ENCODE measurements at regions not wholly inside any gene's neighbourhood (a gene's known extent, or its start where the extent isn't known, plus 50 kb on each side); places are given as distances from the start of the nearest gene placed in this dataset.

DNA sequence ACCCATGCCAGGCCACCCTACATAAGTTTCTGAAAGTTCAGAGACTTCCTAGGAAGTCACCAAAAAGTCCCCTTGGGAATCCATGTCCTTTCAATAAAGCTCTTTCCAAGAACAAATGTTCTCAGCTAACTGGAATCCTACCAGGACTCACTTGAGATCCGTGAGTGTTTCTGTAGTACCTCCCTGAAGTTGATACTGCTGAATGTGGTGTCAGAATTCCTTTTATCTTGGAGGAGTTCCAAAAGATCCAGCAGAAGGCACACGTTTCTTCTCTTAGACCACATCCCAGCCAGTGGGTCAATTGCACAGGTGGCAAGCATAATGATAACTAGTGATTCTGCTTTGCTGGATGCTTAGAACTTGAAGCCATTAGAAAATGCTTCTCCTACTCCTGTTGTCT lies 689.7 kb upstream of the IGFBP3 start:
- H3K9ac ChIP-seq (ENCODE audit: low read length in 3 of 3) = no peak overlapping the region
- H3K27me3 ChIP-seq (ENCODE audit: control insufficient read depth, insufficient read depth, low read length) = no peaks in the 10 kb centered on the region
- no peak overlapping the region for H3K4me3 ChIP-seq (ENCODE audit: low read length in 3 of 3)
- no peaks in the 10 kb centered on the region for H3K4me1 ChIP-seq (ENCODE audit: control insufficient read depth in 2 of 3, insufficient read depth in 2 of 3, low read depth in 1 of 3, low read length in 3 of 3)
- DNase-seq (no peak), FAIRE-seq (no peak)
- TF ChIP-seq, protein P1, sequence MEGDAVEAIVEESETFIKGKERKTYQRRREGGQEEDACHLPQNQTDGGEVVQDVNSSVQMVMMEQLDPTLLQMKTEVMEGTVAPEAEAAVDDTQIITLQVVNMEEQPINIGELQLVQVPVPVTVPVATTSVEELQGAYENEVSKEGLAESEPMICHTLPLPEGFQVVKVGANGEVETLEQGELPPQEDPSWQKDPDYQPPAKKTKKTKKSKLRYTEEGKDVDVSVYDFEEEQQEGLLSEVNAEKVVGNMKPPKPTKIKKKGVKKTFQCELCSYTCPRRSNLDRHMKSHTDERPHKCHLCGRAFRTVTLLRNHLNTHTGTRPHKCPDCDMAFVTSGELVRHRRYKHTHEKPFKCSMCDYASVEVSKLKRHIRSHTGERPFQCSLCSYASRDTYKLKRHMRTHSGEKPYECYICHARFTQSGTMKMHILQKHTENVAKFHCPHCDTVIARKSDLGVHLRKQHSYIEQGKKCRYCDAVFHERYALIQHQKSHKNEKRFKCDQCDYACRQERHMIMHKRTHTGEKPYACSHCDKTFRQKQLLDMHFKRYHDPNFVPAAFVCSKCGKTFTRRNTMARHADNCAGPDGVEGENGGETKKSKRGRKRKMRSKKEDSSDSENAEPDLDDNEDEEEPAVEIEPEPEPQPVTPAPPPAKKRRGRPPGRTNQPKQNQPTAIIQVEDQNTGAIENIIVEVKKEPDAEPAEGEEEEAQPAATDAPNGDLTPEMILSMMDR (IDR thresholded peaks at IDR 0.05; ENCODE audit: borderline replicate concordance, extremely low read depth, insufficient read depth) = no peak
- intact Hi-C loops (cut with DNase I) = no loop called here
- no peaks in the 10 kb centered on the region for H3K36me3 ChIP-seq (ENCODE audit: control insufficient read depth in 2 of 3, insufficient read depth in 3 of 3, low read length in 3 of 3)
- no peaks in the 10 kb centered on the region for H3K9me3 ChIP-seq (ENCODE audit: control insufficient read depth in 2 of 3, insufficient read depth in 1 of 3, low read length in 3 of 3)
- no peak overlapping the region for H3K27ac ChIP-seq (ENCODE audit: low read depth in 2 of 2, low read length in 2 of 2)

DNA sequence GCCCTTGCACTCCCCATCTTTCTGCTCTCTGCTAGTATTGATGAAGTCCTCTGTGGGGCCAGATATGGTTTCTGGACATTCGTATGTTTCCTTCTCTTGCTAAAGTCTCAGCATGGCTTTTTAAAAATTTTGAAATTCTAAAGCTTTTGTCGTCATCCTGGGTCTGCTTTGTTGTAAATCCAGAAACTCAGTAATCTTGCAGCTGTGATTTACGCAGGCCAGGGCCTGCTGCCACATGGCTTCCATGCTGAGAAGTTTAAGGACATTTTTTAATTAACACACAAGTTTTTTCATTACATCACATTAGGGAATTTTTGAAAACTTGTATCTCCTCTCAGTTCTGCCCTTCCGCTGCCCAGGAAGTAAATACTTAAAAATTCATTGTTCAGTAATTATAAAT lies 686.1 kb upstream of the IGFBP3 start:
- Histone ChIP-seq H3K27ac (ENCODE audit: low read depth in 2 of 2, low read length in 2 of 2) (no peak overlapping the region), H3K4me1 (ENCODE audit: control insufficient read depth in 2 of 3, insufficient read depth in 2 of 3, low read depth in 1 of 3, low read length in 3 of 3) (no peaks in the 10 kb centered on the region), H3K9ac (ENCODE audit: low read length in 3 of 3) (no peak overlapping the region), H3K4me3 (ENCODE audit: low read length in 3 of 3) (no peak overlapping the region), H3K9me3 (ENCODE audit: control insufficient read depth in 2 of 3, insufficient read depth in 1 of 3, low read length in 3 of 3) (no peaks in the 10 kb centered on the region), H3K27me3 (ENCODE audit: control insufficient read depth, insufficient read depth, low read length) (no peaks in the 10 kb centered on the region), H3K36me3 (ENCODE audit: control insufficient read depth in 2 of 3, insufficient read depth in 3 of 3, low read length in 3 of 3) (no peaks in the 10 kb centered on the region)
- intact Hi-C loops (cut with DNase I) = no loop called here
- FAIRE-seq = no peak
- DNase-seq = no peak
- TF ChIP-seq, protein P1 (IDR thresholded peaks at IDR 0.05; ENCODE audit: borderline replicate concordance, extremely low read depth, insufficient read depth) = no peak

DNA sequence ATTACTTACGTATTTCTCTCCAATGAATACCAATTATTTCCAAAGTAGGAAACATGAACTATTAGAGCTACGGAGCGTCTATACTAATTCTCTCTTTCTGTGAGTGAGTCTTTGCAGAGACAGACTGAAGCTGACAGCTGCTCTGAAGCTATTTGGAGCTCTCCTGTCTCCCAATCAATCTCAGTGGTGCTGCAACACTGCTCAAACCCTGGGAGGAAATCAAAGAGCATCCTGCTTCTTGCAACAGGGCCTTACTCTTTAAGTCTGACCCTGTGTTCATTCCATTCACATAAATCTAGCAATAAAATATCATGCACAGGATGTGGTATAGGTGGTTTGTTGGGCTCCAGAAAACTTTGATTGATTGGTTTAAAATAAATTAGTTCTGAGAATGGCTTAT lies 685.7 kb upstream of the IGFBP3 start:
- H3K27me3 ChIP-seq (ENCODE audit: control insufficient read depth, insufficient read depth, low read length) = no peaks in the 10 kb centered on the region
- no peak for FAIRE-seq
- no peak overlapping the region for H3K4me3 ChIP-seq (ENCODE audit: low read length in 3 of 3)
- H3K27ac ChIP-seq (ENCODE audit: low read depth in 2 of 2, low read length in 2 of 2) = no peak overlapping the region
- no peaks in the 10 kb centered on the region for H3K4me1 ChIP-seq (ENCODE audit: control insufficient read depth in 2 of 3, insufficient read depth in 2 of 3, low read depth in 1 of 3, low read length in 3 of 3)
- intact Hi-C loops (cut with DNase I) = no loop called here
- DNase-seq = no peak
- H3K36me3 ChIP-seq (ENCODE audit: control insufficient read depth in 2 of 3, insufficient read depth in 3 of 3, low read length in 3 of 3) = no peaks in the 10 kb centered on the region
- H3K9me3 ChIP-seq (ENCODE audit: control insufficient read depth in 2 of 3, insufficient read depth in 1 of 3, low read length in 3 of 3) = no peaks in the 10 kb centered on the region
- H3K9ac ChIP-seq (ENCODE audit: low read length in 3 of 3) = no peak overlapping the region
- TF ChIP-seq, protein P1 (IDR thresholded peaks at IDR 0.05; ENCODE audit: borderline replicate concordance, extremely low read depth, insufficient read depth) = no peak

DNA sequence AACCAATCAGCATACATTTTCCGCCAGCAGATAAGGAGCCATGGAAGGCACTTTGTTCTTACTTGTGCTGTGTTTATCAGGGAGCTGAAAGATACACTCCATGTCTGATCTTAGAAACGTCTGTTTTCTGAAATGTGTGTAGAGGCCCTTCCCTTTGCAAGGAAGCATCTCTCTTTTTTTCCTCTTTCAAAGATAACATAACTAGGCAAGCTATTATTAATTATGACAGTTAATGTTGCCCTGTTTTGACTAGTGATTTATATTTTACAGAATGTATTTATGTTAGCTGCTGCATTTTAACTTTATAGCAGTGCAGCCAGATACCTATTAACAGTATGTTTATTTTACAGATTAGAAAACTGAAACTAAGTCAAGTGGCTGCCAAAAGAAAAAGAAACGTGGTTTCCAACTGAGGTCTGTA lies 683.2 kb upstream of the IGFBP3 start:
- H3K4me3 ChIP-seq (ENCODE audit: low read length in 3 of 3) = no peak overlapping the region
- H3K36me3 ChIP-seq (ENCODE audit: control insufficient read depth in 2 of 3, insufficient read depth in 3 of 3, low read length in 3 of 3) = no peaks in the 10 kb centered on the region
- H3K27ac ChIP-seq (ENCODE audit: low read depth in 2 of 2, low read length in 2 of 2) = no peak overlapping the region
- DNase-seq (peak in 1 of 5 donors; percentile 17), FAIRE-seq (no peak)
- intact Hi-C loops (cut with DNase I) = no loop called here
- no peak overlapping the region for H3K9ac ChIP-seq (ENCODE audit: low read length in 3 of 3)
- TF ChIP-seq, protein P1 (IDR thresholded peaks at IDR 0.05; ENCODE audit: borderline replicate concordance, extremely low read depth, insufficient read depth) = no peak
- no peaks in the 10 kb centered on the region for H3K4me1 ChIP-seq (ENCODE audit: control insufficient read depth in 2 of 3, insufficient read depth in 2 of 3, low read depth in 1 of 3, low read length in 3 of 3)
- no peaks in the 10 kb centered on the region for H3K9me3 ChIP-seq (ENCODE audit: control insufficient read depth in 2 of 3, insufficient read depth in 1 of 3, low read length in 3 of 3)
- no peaks in the 10 kb centered on the region for H3K27me3 ChIP-seq (ENCODE audit: control insufficient read depth, insufficient read depth, low read length)
